Liver (tissue), 8 donors: ENCODE measurements at regions not wholly inside any gene's neighbourhood (a gene's known extent, or its start where the extent isn't known, plus 50 kb on each side); places are given as distances from the start of the nearest gene placed in this dataset.

ENCODE experiments used
- DNase-seq: peaks from one replicate; pipeline ENCODE4 v3.0.0-alpha.2; 2017; ENCODE audit warnings: low spot score
- H3K27ac ChIP-seq, 2 donors: one replicate each; pipeline ENCODE4 v1.7.0; 2013; ENCODE audit warnings: inconsistent platforms in 2 of 2, low read length in 2 of 2, control low read depth in 1 of 2, low read depth in 1 of 2, mild to moderate bottlenecking in 1 of 2
- H3K27me3 ChIP-seq, 4 donors: one replicate each; pipeline versions ENCODE4 v1.6.1 to v1.7.0; 2013; ENCODE audit warnings: low read length in 3 of 4, inconsistent platforms in 1 of 4, mild to moderate bottlenecking in 1 of 4, moderate library complexity in 1 of 4; ENCODE audit not compliant: control insufficient read depth in 4 of 4, insufficient read depth in 4 of 4
- H3K36me3 ChIP-seq, 4 donors: one replicate each; pipeline versions ENCODE4 v1.6.1 to v1.7.0; 2013; ENCODE audit warnings: low read length in 3 of 4, mild to moderate bottlenecking in 3 of 4, low read depth in 1 of 4, moderate library complexity in 1 of 4; ENCODE audit not compliant: control insufficient read depth in 4 of 4, insufficient read depth in 3 of 4
- H3K4me1 ChIP-seq, 4 donors: one replicate each; pipeline versions ENCODE4 v1.6.1 to v1.7.0; 2013; ENCODE audit warnings: low read length in 3 of 4, mild to moderate bottlenecking in 3 of 4, moderate library complexity in 1 of 4; ENCODE audit not compliant: control insufficient read depth in 4 of 4, insufficient read depth in 4 of 4
- H3K4me3 ChIP-seq, 3 donors: one replicate each; pipeline versions ENCODE4 v1.6.1 to v1.7.0; 2013; ENCODE audit warnings: low read length in 3 of 3, control low read depth in 1 of 3, low read depth in 1 of 3, mild to moderate bottlenecking in 1 of 3
- H3K9ac ChIP-seq, 2 donors: one replicate each; pipeline ENCODE4 v1.7.0; 2013; ENCODE audit warnings: low read length in 2 of 2, mild to moderate bottlenecking in 2 of 2, moderate library complexity in 2 of 2, control low read depth in 1 of 2, low read depth in 1 of 2
- H3K9me3 ChIP-seq, 4 donors: one replicate each; pipeline versions ENCODE4 v1.6.1 to v1.7.0; 2013; ENCODE audit warnings: low read length in 3 of 4; ENCODE audit not compliant: control insufficient read depth in 4 of 4
- ATF3 ChIP-seq: IDR thresholded peaks from 2 replicates; pipeline ENCODE4 v1.6.1; 2016; ENCODE audit warnings: antibody characterized with exemption
- EGR1 ChIP-seq, 2 donors: IDR thresholded peaks; 2 replicates each; pipeline ENCODE4 v1.6.1; 2016 to 2018; ENCODE audit warnings: antibody characterized with exemption in 2 of 2, low read depth in 2 of 2
- FOXA1 ChIP-seq: IDR thresholded peaks from 2 replicates; pipeline ENCODE4 v1.6.1; 2016; ENCODE audit warnings: antibody characterized with exemption
- FOXA2 ChIP-seq: IDR thresholded peaks from 2 replicates; pipeline ENCODE4 v1.6.1; 2016; ENCODE audit warnings: antibody characterized with exemption
- GABPA ChIP-seq, 2 donors: IDR thresholded peaks in 1 of 2; conservative IDR thresholded peaks in 1 of 2; 2 replicates each; pipeline ENCODE4 v1.6.1; 2016; ENCODE audit warnings: antibody characterized with exemption in 2 of 2, mild to moderate bottlenecking in 1 of 2, moderate library complexity in 1 of 2
- HNF4A ChIP-seq, 2 donors: conservative IDR thresholded peaks; 2 replicates each; pipeline ENCODE4 v1.6.1; 2016; ENCODE audit warnings: antibody characterized with exemption in 2 of 2, mild to moderate bottlenecking in 2 of 2
- HNF4G ChIP-seq: IDR thresholded peaks from 2 replicates; pipeline ENCODE4 v1.6.1; 2016; ENCODE audit warnings: antibody characterized with exemption
- JUND ChIP-seq, 2 donors: IDR thresholded peaks; 2 replicates each; pipeline ENCODE4 v1.6.1; 2016; ENCODE audit warnings: antibody characterized with exemption in 2 of 2
- NR2F2 ChIP-seq: IDR thresholded peaks from 2 replicates; pipeline ENCODE4 v1.6.1; 2016; ENCODE audit warnings: antibody characterized with exemption
- RAD21 ChIP-seq, 2 donors: IDR thresholded peaks; 2 replicates each; pipeline ENCODE4 v1.6.1; 2016; ENCODE audit warnings: antibody characterized with exemption in 2 of 2, mild to moderate bottlenecking in 2 of 2
- RXRA ChIP-seq, 2 donors: IDR thresholded peaks; 2 replicates each; pipeline ENCODE4 v1.6.1; 2017 to 2018; ENCODE audit warnings: antibody characterized with exemption in 2 of 2, mild to moderate bottlenecking in 1 of 2
- SP1 ChIP-seq: IDR thresholded peaks from 2 replicates; pipeline ENCODE4 v1.6.1; 2018; ENCODE audit warnings: antibody characterized with exemption, mild to moderate bottlenecking
- TAF1 ChIP-seq: conservative IDR thresholded peaks from 2 replicates; pipeline ENCODE4 v1.6.1; 2016; ENCODE audit warnings: antibody characterized with exemption, mild to moderate bottlenecking
- YY1 ChIP-seq: IDR thresholded peaks from 2 replicates; pipeline ENCODE4 v1.6.1; 2016; ENCODE audit warnings: antibody characterized with exemption, mild to moderate bottlenecking
- ZBTB33 ChIP-seq: IDR thresholded peaks from 2 replicates; pipeline ENCODE4 v1.6.1; 2016; ENCODE audit warnings: antibody characterized with exemption
- WGBS: extraction: QIAGEN DNeasy Blood & Tissue Kit; methylation state at CpG from one replicate; pipeline ENCODE4 v1.1.7; 2013; 5-methylcytosine and 5-hydroxymethylcytosine counted together
- TF ChIP-seq, protein P1 (sequence below): IDR thresholded peaks from 2 replicates; pipeline ENCODE4 v1.6.1; 2016; ENCODE audit warnings: antibody characterized with exemption, mild to moderate bottlenecking
- TF ChIP-seq, protein P2 (sequence below): IDR thresholded peaks from 2 replicates; pipeline ENCODE4 v1.6.1; 2016; ENCODE audit warnings: antibody characterized with exemption
- TF ChIP-seq, protein P3 (sequence below): fragments of 150-350 bp; IDR thresholded peaks from 2 replicates; pipeline ENCODE4 v1.5.1; 2017; ENCODE audit warnings: improper control_type of control experiment, low read depth, low read length; ENCODE audit not compliant: missing input control
- donor health status: healthy.
- donor health status: healthy.
- donor health status: healthy.
- donor health status: healthy.
- donor health status: healthy.

DNA sequence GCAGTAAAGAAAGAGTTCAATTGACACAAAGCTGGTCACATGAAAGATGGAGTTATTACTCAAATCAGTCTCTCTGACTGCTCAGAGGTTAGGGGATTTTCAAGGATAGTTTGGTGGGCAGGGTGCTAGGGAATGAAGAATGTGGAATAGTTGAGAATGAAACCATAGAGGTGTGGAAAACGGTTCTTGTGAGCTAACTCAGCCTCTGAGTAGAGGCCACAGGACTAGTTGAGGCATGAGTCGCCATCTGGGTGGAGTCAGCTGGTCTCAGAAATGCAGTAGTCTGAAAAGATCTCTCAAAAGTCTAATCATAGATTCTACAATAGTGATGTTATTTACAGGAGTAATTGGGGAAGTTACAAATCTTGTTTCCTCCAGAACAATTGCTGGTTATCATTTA lies 178.9 kb upstream of the SPEF2 start:
- Histone ChIP-seq H3K9ac (no peak overlapping the region), H3K27me3 (no peaks in the 10 kb centered on the region), H3K27ac (no peak overlapping the region), H3K4me1 (peaks cover 0 to 3% (median 0%) of the 10 kb centered on the region in 4 donors), H3K36me3 (no peaks in the 10 kb centered on the region), H3K4me3 (no peak overlapping the region), H3K9me3 (no peaks in the 10 kb centered on the region)
- TF ChIP-seq HNF4A (conservative IDR thresholded peaks at IDR 0.05) (no peak), RXRA (IDR thresholded peaks at IDR 0.05) (no peak), NR2F2 (no peak), FOXA2 (no peak), GABPA (IDR thresholded peaks at IDR 0.05 in 1 of 2, conservative IDR thresholded peaks at IDR 0.05 in 1 of 2) (no peak), FOXA1 (no peak), EGR1 (IDR thresholded peaks at IDR 0.05; ENCODE audit: low read depth in 2 of 2) (no peak), SP1 (no peak), RAD21 (IDR thresholded peaks at IDR 0.05) (no peak), ZBTB33 (no peak), JUND (IDR thresholded peaks at IDR 0.05) (no peak), TAF1 (no peak), YY1 (no peak), ATF3 (no peak), HNF4G (no peak)
- TF ChIP-seq, protein P1, sequence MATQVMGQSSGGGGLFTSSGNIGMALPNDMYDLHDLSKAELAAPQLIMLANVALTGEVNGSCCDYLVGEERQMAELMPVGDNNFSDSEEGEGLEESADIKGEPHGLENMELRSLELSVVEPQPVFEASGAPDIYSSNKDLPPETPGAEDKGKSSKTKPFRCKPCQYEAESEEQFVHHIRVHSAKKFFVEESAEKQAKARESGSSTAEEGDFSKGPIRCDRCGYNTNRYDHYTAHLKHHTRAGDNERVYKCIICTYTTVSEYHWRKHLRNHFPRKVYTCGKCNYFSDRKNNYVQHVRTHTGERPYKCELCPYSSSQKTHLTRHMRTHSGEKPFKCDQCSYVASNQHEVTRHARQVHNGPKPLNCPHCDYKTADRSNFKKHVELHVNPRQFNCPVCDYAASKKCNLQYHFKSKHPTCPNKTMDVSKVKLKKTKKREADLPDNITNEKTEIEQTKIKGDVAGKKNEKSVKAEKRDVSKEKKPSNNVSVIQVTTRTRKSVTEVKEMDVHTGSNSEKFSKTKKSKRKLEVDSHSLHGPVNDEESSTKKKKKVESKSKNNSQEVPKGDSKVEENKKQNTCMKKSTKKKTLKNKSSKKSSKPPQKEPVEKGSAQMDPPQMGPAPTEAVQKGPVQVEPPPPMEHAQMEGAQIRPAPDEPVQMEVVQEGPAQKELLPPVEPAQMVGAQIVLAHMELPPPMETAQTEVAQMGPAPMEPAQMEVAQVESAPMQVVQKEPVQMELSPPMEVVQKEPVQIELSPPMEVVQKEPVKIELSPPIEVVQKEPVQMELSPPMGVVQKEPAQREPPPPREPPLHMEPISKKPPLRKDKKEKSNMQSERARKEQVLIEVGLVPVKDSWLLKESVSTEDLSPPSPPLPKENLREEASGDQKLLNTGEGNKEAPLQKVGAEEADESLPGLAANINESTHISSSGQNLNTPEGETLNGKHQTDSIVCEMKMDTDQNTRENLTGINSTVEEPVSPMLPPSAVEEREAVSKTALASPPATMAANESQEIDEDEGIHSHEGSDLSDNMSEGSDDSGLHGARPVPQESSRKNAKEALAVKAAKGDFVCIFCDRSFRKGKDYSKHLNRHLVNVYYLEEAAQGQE: no peak
- TF ChIP-seq, protein P2, sequence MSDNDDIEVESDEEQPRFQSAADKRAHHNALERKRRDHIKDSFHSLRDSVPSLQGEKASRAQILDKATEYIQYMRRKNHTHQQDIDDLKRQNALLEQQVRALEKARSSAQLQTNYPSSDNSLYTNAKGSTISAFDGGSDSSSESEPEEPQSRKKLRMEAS: no peak
- TF ChIP-seq, protein P3, sequence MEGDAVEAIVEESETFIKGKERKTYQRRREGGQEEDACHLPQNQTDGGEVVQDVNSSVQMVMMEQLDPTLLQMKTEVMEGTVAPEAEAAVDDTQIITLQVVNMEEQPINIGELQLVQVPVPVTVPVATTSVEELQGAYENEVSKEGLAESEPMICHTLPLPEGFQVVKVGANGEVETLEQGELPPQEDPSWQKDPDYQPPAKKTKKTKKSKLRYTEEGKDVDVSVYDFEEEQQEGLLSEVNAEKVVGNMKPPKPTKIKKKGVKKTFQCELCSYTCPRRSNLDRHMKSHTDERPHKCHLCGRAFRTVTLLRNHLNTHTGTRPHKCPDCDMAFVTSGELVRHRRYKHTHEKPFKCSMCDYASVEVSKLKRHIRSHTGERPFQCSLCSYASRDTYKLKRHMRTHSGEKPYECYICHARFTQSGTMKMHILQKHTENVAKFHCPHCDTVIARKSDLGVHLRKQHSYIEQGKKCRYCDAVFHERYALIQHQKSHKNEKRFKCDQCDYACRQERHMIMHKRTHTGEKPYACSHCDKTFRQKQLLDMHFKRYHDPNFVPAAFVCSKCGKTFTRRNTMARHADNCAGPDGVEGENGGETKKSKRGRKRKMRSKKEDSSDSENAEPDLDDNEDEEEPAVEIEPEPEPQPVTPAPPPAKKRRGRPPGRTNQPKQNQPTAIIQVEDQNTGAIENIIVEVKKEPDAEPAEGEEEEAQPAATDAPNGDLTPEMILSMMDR: no peak
- DNase-seq: no peak
- WGBS: 87% methylated on average over 2 of the region's 2 CpGs
